ENCODE measurements at regions not wholly inside any gene's neighbourhood (a gene's known extent, or its start where the extent isn't known, plus 50 kb on each side); places are given as distances from the start of the nearest gene placed in this dataset.

DNA sequence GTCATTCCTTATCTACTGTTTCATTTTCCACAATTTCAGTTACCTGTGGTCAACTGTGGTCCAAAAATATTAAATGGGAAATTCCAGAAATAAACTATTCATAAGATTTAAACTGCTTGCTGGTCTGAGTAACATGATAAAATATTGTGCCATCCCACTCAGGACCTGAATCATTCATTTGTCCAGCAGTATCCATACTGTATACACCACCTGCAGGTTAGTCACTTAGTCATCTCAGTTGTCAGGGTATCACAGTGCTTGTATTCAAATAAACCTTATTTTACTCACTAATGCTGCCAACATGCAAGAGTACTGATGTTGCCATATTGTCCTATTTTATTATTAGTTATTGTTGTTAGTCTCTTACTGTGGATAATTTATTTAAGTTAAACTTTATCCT, 139.7 kb downstream of the FBXO4 start:
- no peak for TF ChIP-seq CTCF (IDR thresholded peaks at IDR 0.05)
- TF ChIP-seq POLR2AphosphoS5 (IDR thresholded peaks at IDR 0.05) = no peak
